ENCODE measurements at regions not wholly inside any gene's neighbourhood (a gene's known extent, or its start where the extent isn't known, plus 50 kb on each side); places are given as distances from the start of the nearest gene placed in this dataset.
"Not testable (repeated sequence)": the region's sequence is repeated elsewhere in the genome, so short reads cannot be mapped to it uniquely, and the experiment has no call there.

- DNase-seq = no peak
Observed at GRCh38 chr7:91356915-91357314, 92.7 kb downstream of the FZD1 start.

- DNase-seq = no peak
Observed at GRCh38 chr7:91357379-91357778, 93.1 kb downstream of the FZD1 start.

- DNase-seq = no peak
Observed at GRCh38 chr7:91357901-91358300, 93.7 kb downstream of the FZD1 start.

DNA sequence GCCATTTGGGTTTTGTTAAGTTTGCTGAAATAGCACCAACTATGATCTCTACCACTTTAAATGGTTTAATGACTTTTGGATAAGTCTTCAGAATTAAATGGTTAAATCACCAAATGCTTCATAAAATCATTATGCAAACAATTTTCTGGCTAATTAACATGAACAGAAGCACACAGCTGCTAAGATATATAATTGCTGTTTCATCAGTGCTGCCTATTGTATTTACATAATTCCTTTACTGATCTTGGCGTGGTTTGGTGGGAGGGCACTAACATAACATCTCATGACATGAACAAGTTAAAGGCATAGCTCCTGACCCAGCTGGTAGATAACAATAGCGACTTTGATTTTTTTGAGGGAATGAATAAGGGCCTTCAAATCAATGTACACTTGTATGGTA, 94.1 kb downstream of the FZD1 start:
- no peak for DNase-seq

GRCh38 chr7:91365097-91365496, 100.9 kb downstream of the FZD1 start:
- DNase-seq = not testable (repeated sequence)

DNA sequence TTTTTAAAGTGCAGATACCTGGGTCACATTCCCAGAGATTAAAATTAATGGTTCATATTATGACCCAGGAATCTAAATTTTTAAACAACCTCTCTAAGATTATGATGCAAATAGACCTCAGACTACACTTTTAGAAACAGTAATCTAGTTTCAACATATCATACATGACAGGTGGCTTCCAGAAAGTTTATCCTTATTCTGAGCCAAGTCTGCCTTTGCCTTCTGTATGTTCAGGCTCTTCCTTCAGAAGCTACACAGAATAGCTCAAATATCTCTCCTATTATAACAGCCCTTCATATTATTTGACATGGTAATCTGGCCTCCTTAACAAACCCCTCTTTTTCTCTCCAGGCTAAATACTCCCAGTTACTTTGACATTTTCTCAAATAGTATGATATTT, 101.9 kb downstream of the FZD1 start:
- DNase-seq = no peak

DNA sequence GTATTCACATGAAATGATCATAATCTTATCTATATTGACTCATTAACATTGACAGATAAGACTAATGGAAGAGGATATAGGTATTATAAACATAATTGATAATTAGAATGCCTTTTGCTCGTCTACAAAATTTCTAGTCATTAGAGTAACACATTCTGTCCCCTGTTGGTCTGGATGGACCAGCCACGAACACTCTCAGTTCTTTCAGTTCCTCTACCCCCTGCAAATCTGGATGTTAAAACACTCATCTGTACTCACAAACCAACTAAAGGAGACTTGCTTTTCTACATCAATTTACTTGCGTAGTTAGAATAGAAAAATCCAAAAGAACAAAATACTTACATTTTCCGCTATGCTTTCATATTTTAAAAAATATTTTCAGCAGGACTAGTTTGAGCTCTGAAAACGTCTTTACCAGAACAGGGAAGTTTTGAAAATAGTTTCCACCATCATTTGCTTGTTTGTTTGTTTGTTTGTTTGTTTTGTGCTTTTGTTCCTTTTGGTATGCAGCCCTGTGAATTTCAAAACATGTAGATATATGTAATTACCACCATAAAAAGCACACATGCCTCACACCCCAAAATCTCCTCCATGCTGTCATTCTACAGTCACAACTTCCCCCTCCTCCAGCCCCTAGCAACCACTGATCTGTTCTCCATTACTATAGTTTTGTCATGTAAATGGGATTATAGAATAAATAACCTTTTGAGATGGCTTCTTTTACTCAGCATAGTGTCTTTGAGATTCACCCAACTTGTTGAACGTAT, 103.8 kb downstream of the FZD1 start:
- no peak for DNase-seq

DNA sequence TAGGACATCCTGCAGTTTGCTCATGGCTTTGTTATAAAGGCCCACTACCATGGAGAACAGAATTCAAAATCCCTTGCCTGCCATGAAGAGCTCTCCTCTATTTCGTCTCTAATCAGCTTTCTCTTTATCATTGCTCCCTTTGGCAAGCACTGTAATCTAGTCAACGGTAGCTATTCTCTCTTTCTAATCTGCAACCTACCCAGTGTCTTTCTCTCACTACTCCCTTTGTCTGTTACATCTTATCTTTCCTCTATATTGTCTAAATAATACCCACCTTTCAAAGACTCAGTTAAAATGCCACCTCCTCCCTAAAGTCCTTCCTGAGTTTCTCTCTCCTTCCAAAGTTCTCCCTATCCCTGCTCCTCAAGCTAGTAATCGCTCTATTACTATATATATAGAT, 108.1 kb downstream of the FZD1 start:
- no peak for DNase-seq

DNA sequence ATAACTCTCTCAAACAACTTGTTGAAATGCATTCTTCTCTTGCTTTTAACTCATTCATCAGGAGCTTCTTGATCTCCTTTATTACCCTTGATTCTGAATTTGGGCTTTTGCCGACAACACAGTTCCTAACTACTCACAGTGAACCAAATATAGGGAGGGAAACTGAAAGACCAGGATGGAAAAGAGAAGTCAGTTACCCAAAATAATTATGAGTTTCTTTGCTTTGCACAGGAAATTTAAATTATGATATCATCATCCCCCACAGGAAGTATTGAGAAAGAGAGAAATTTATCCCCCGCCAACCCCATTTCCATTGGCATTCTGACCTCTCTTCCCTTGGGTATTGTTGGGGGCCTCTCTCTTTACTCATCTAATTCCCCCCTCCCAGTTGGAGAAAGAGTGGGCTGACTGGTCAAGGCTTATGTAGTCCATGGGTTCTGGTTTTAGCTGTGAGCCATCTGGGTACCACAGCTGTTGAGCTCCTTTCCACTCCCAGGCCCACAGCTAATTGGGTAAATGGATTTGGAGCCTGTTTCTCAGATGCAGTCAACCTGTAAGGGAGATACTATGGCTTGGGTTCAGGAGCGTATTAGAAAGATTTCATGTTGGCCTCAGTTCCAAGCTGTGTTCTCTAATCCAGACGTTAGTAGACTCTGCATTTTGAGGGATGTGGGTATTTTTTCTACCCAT, 109.0 kb downstream of the FZD1 start:
- no peak for DNase-seq

DNA sequence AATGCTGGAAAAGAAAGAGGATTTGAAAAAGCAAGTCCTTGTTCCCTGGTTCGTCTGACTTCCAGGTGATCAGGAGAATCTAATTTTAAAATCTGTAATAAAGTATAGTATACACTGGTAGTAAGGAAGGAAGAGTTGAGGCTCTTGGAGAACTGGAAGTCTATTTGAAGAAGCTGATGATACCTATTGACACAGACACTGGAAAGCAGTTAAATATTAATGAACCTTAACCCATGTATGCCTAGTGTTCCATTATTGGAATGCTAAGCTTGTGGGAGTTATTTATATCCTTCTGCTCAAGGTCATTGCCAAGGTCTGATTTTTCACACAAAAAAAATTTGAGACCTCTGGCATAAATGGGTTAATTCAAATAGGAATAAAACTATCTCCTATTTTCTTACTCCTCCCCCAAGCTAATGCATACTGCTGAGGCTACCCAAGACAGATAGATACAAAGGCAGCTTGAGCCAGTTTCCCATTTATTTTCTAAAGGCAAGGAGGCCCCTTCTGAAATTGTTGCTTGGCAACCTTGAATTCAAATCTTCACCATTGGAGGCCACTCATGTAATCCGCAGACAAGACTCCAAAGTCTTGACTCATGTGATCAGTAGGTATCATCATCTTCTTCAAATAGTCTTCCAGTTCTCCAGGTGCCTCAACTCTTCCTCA, 110.2 kb downstream of the FZD1 start:
- no peak for DNase-seq

DNA sequence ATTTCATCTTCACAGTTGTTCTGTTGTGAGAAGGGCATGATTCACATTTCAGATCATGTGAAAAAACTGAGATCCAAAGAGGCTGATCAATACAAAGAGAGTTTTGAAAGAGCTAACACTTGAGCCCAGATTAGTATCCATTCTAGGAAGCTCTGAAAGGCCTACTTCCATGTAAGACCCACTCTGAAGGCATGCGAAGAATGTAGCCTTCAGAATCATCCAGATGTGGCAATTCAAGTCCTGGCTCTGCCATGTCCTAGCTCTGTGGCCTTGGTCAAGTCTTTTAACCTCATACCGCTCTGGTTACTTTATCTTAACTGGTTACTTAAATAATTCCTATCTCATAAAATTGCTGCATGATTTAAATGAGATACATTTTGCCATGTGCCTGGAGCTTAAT, 111.1 kb downstream of the FZD1 start:
- no peak for DNase-seq

DNA sequence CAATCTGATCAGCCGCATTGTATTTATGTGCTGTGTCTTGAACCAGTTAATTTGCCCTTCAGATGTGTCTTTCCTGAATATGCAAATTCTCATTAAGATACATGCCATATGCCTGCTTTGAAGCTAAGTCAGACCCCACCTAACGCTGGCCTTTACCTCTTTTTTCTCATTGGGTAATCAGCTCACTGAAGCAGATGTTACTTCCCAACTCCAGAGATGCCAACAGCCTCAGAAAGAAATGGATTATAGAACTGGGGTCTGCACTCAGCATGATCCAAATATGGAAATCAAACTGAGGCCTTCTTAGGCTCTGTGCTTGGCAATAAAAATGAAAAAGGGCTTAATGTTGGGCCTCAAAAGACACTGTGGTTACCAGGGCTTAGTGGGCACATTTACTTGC, 113.9 kb downstream of the FZD1 start:
- no peak for DNase-seq

- DNase-seq = no peak
Observed at GRCh38 chr7:91379236-91379635, 115.0 kb downstream of the FZD1 start.

- DNase-seq = no peak
Observed at GRCh38 chr7:91379991-91380390, 115.8 kb downstream of the FZD1 start.

- DNase-seq = no peak
Observed at GRCh38 chr7:91383053-91383904, 119.0 kb downstream of the FZD1 start.

- no peak for DNase-seq
Observed at GRCh38 chr7:91383905-91384274, 119.7 kb downstream of the FZD1 start.

DNA sequence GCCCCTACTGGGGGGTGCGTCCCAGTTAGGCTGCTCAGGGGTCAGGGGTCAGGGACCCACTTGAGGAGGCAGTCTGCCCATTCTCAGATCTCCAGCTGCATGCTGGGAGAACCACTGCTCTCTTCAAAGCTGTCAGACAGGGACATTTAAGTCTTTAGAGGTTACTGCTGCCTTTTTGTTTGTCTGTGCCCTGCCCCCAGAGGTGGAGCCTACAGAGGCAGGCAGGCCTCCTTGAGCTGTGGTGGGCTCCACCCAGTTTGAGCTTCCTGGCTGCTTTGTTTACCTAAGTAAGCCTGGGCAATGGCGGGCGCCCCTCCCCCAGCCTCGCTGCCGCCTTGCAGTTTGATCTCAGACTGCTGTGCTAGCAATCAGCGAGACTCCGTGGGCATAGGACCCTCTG, 130.5 kb downstream of the FZD1 start:
- DNase-seq = not testable (repeated sequence)

DNA sequence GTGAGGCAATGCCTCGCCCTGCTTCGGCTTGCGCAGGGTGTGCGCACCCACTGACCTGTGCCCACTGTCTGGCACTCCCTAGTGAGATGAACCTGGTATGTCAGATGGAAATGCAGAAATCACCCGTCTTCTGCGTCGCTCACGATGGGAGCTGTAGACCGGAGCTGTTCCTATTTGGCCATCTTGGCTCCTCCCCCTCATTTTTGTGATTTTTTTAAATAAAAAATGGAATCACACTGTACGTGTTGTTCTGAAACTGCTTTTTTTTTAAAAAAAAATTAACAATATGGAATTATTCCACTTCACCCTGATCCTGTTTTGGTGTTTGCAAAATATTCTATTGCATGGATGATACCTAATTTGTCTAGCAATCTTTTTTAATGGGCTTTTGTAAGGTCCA, 131.1 kb downstream of the FZD1 start:
- DNase-seq = not testable (repeated sequence)

DNA sequence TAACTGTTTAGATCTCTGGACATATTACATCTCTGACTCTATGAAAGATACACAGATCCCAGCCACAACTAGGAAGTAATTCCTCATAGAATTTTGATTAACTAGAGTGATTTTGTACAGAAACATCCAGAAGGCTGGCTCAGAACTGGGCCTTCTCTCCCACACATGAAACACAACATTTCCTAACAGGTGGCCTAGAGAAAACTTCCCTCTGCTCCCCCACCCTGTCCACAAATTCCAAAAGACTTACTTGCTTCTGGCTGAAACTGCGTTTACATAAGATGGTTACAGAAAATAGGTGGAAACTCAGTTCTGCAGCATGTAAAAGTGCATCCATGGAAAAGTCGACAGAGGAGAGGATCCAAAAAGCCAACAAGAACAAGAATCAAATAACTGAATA, 132.9 kb downstream of the FZD1 start:
- DNase-seq = no peak

DNA sequence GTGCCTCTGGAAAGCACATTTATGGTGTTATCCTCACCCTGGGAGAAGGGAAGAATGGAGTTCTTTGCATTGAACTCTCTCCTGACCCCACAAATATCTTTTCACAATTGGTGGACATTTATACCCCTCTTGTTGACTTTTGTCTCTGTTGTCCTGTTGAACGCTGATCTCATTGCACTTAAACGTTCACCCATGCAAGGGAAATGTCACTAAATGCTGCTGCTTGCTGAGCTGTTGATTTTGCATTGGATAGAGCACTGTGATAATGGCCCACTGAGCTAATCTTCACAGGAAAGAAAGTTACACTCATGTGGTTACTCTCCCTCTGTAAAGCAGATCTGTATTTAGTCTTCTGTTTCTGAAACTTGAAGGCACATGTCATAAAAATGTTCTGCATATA, 133.4 kb downstream of the FZD1 start:
- DNase-seq = no peak

DNA sequence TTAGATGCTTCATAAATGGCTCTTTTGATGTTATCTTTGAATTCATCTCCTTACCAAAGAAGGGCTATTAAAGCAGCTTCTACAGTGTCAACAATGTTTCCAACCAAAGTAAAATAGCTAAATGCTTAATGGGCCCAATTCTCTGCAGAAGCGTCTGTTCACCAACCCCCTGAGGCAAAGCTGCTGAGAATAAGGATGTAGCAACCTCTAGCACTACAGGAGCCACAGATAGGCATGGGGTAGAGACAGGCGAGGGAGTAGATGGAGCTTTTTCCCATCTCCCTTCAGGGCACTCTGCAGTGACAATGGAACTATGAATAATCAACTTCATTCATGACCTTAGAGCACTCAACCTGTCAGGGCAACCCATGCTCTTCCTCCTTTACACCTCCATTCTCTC, 134.1 kb downstream of the FZD1 start:
- no peak for DNase-seq

GRCh38 chr7:91405092-91405788, 141.0 kb downstream of the FZD1 start:
- DNase-seq = no peak

DNA sequence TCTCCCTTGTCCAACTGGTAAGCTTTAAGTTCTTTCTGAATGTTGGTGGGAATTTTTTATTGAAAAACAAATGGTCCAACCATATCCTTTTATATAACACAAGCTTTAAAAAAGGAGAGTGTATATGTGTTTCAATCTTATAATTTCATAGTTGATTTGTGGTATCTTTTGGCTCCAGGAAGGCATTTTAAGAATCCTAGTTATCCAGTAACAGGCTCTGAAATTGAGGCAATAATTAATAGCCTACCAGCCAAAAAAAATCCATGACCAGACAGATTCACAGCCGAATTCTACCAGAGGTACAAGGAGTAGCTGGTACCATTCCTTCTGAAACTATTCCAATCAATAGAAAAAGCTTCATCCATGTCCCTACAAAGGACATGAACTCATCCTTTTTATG, 141.6 kb downstream of the FZD1 start:
- not testable (repeated sequence) for DNase-seq

Measured in 8988T (cell line).